Parathyroid adenoma (tissue), 2 donors: ENCODE measurements at regions not wholly inside any gene's neighbourhood (a gene's known extent, or its start where the extent isn't known, plus 50 kb on each side); places are given as distances from the start of the nearest gene placed in this dataset.

ENCODE experiments used
- H2AFZ ChIP-seq: fragments of 300-600 bp; sonication (generic); one replicate; pipeline ENCODE4 v1.7.0; 2017; ENCODE audit warnings: antibody characterized with exemption, mild to moderate bottlenecking
- H3K27ac ChIP-seq: fragments of 300-600 bp; sonication (generic); one replicate; pipeline ENCODE4 v1.7.0; 2017
- H3K27me3 ChIP-seq: fragments of 300-600 bp; sonication (generic); one replicate; pipeline ENCODE4 v1.7.0; 2017; ENCODE audit warnings: low read length; ENCODE audit not compliant: control insufficient read depth, insufficient read depth
- H3K36me3 ChIP-seq: fragments of 300-600 bp; sonication (generic); one replicate; pipeline ENCODE4 v1.7.0; 2017; ENCODE audit warnings: low read length; ENCODE audit not compliant: control insufficient read depth, insufficient read depth
- H3K4me1 ChIP-seq: fragments of 300-600 bp; sonication (generic); one replicate; pipeline ENCODE4 v1.7.0; 2017; ENCODE audit warnings: control low read depth
- H3K4me2 ChIP-seq: fragments of 300-600 bp; sonication (generic); one replicate; pipeline ENCODE4 v1.7.0; 2017; ENCODE audit warnings: low read length
- H3K4me3 ChIP-seq: fragments of 300-600 bp; sonication (generic); one replicate; pipeline ENCODE4 v1.7.0; 2017; ENCODE audit warnings: low read depth, low read length
- H3K79me2 ChIP-seq: fragments of 300-600 bp; sonication (generic); one replicate; pipeline ENCODE4 v1.7.0; 2017; ENCODE audit warnings: control low read depth
- H3K9ac ChIP-seq: fragments of 300-600 bp; sonication (generic); one replicate; pipeline ENCODE4 v1.7.0; 2017; ENCODE audit warnings: mild to moderate bottlenecking
- H3K9me3 ChIP-seq: fragments of 300-600 bp; sonication (generic); one replicate; pipeline ENCODE4 v1.7.0; 2017; ENCODE audit warnings: low read length; ENCODE audit not compliant: control insufficient read depth
- CTCF ChIP-seq: fragments of 300-600 bp; sonication (generic); IDR thresholded peaks from one replicate; pipeline ENCODE4 v1.7.0; 2017; ENCODE audit warnings: antibody characterized with exemption, mild to moderate bottlenecking
- donor health status: primary hyperparathyroidism.

GRCh38 chr16:66135838-66136237 lies 230.7 kb upstream of the CDH5 start:
- peaks cover 34% of the 10 kb centered on the region for H3K4me1 ChIP-seq
- H3K4me3 ChIP-seq = no peak overlapping the region
- TF ChIP-seq CTCF = no peak
- H3K36me3 ChIP-seq = no peaks in the 10 kb centered on the region
- no peaks in the 10 kb centered on the region for H3K27me3 ChIP-seq
- peak overlapping the region; percentile 92 for H3K27ac ChIP-seq
- no peak overlapping the region for H3K9ac ChIP-seq
- H3K4me2 ChIP-seq = peak overlapping the region; percentile 36
- no peak overlapping the region for H2AFZ ChIP-seq
- H3K9me3 ChIP-seq = no peaks in the 10 kb centered on the region
- H3K79me2 ChIP-seq = no peaks in the 10 kb centered on the region

GRCh38 chr16:66135421-66135831 lies 231.1 kb upstream of the CDH5 start:
- H3K9ac ChIP-seq = no peak overlapping the region
- no peaks in the 10 kb centered on the region for H3K36me3 ChIP-seq
- no peak overlapping the region for H3K4me3 ChIP-seq
- no peaks in the 10 kb centered on the region for H3K9me3 ChIP-seq
- H3K27me3 ChIP-seq = no peaks in the 10 kb centered on the region
- no peaks in the 10 kb centered on the region for H3K79me2 ChIP-seq
- peaks cover 33% of the 10 kb centered on the region for H3K4me1 ChIP-seq
- TF ChIP-seq CTCF = no peak
- H3K4me2 ChIP-seq = peak overlapping the region; percentile 36
- peak overlapping the region; percentile 17 for H2AFZ ChIP-seq
- peak overlapping the region; percentile 92 for H3K27ac ChIP-seq

GRCh38 chr16:66134875-66135274 lies 231.6 kb upstream of the CDH5 start:
- Histone ChIP-seq H3K4me3 (no peak overlapping the region), H3K4me2 (no peak overlapping the region), H3K4me1 (peaks cover 33% of the 10 kb centered on the region), H3K27me3 (no peaks in the 10 kb centered on the region), H3K9me3 (no peaks in the 10 kb centered on the region), H3K79me2 (no peaks in the 10 kb centered on the region), H2AFZ (peak overlapping the region; percentile 17), H3K36me3 (no peaks in the 10 kb centered on the region), H3K27ac (peak overlapping the region; percentile 92), H3K9ac (no peak overlapping the region)
- TF ChIP-seq CTCF = no peak

- Histone ChIP-seq H3K4me2 (no peak overlapping the region), H3K9me3 (no peaks in the 10 kb centered on the region), H3K4me3 (no peak overlapping the region), H3K36me3 (no peaks in the 10 kb centered on the region), H3K27me3 (no peaks in the 10 kb centered on the region), H3K79me2 (no peaks in the 10 kb centered on the region), H3K27ac (peak overlapping the region; percentile 92), H3K4me1 (peaks cover 33% of the 10 kb centered on the region), H3K9ac (no peak overlapping the region), H2AFZ (peak overlapping the region; percentile 25)
- no peak for TF ChIP-seq CTCF
Measured at GRCh38 chr16:66133643-66134338, 232.7 kb upstream of the CDH5 start.

GRCh38 chr16:66131895-66132294 lies 234.6 kb upstream of the CDH5 start:
- Histone ChIP-seq H3K4me3 (no peak overlapping the region), H3K9me3 (no peaks in the 10 kb centered on the region), H2AFZ (no peak overlapping the region), H3K36me3 (no peaks in the 10 kb centered on the region), H3K4me1 (peaks cover 31% of the 10 kb centered on the region), H3K27ac (no peak overlapping the region), H3K79me2 (no peaks in the 10 kb centered on the region), H3K27me3 (no peaks in the 10 kb centered on the region), H3K4me2 (no peak overlapping the region), H3K9ac (no peak overlapping the region)
- no peak for TF ChIP-seq CTCF
